HepG2 (cell line): ENCODE measurements at regions not wholly inside any gene's neighbourhood (a gene's known extent, or its start where the extent isn't known, plus 50 kb on each side); places are given as distances from the start of the nearest gene placed in this dataset.

Experiments used
- ADNP ChIP-seq: sonication (generic); formaldehyde crosslinking; IDR thresholded peaks from 2 replicates; pipeline ENCODE4 v1.4.0; 2020; ENCODE audit warnings: missing genetic modification reagents
- ATRX ChIP-seq: sonication (generic); formaldehyde crosslinking; IDR thresholded peaks from 2 replicates; pipeline ENCODE4 v1.4.0; 2020; ENCODE audit warnings: missing genetic modification reagents, borderline replicate concordance
- BCL6 ChIP-seq: IDR thresholded peaks from 2 replicates; pipeline ENCODE4 v1.6.1; 2016; ENCODE audit warnings: missing genetic modification reagents, missing compliant biosample characterization
- CAMTA2 ChIP-seq: sonication (generic); formaldehyde crosslinking; IDR thresholded peaks from 2 replicates; pipeline ENCODE4 v1.4.0; 2020; ENCODE audit warnings: mild to moderate bottlenecking, missing genetic modification reagents, borderline replicate concordance
- CC2D1A ChIP-seq: sonication (generic); formaldehyde crosslinking; IDR thresholded peaks from 2 replicates; pipeline ENCODE4 v1.8.1; 2023; ENCODE audit warnings: mild to moderate bottlenecking, missing genetic modification reagents
- CCAR2 ChIP-seq: fragments of 200-400 bp; formaldehyde crosslinking; optimal IDR thresholded peaks from 2 replicates; pipeline ENCODE3; 2018; ENCODE audit warnings: low read depth, mild to moderate bottlenecking, low read length, moderate library complexity
- CHCHD3 ChIP-seq: sonication (generic); formaldehyde crosslinking; IDR thresholded peaks from 2 replicates; pipeline ENCODE4 v1.8.0; 2022; ENCODE audit warnings: mild to moderate bottlenecking, missing genetic modification reagents, moderate library complexity
- ETV5 ChIP-seq: IDR thresholded peaks from 2 replicates; pipeline ENCODE4 v1.6.1; 2018; ENCODE audit warnings: missing biosample characterization, missing genetic modification reagents, inconsistent platforms, borderline replicate concordance
- HDAC6 ChIP-seq: fragments of 200-600 bp; sonication (generic); IDR thresholded peaks from 2 replicates; pipeline ENCODE4 v1.7.0; 2017; ENCODE audit warnings: mild to moderate bottlenecking, antibody characterized with exemption, low read length, low read depth
- HOXA5 ChIP-seq: sonication (generic); formaldehyde crosslinking; IDR thresholded peaks from 2 replicates; pipeline ENCODE4 v1.4.0; 2020; ENCODE audit warnings: missing genetic modification reagents
- MIER2 ChIP-seq: IDR thresholded peaks from 2 replicates; pipeline ENCODE4 v1.6.1; 2016; ENCODE audit warnings: missing biosample characterization, missing genetic modification reagents
- POLR2AphosphoS2 ChIP-seq: IDR thresholded peaks from 2 replicates; pipeline ENCODE4 v1.6.1; 2011; ENCODE audit warnings: low read depth, low read length, improper control_type of control experiment
- RFX3 ChIP-seq: IDR thresholded peaks from 2 replicates; pipeline ENCODE4 v1.6.1; 2016; ENCODE audit warnings: missing biosample characterization, missing genetic modification reagents
- THYN1 ChIP-seq: sonication (generic); formaldehyde crosslinking; IDR thresholded peaks from 2 replicates; pipeline ENCODE4 v1.8.1; 2023; ENCODE audit warnings: low read depth, mild to moderate bottlenecking, moderate library complexity, missing genetic modification reagents, borderline replicate concordance
- ZNF251 ChIP-seq: sonication (generic); formaldehyde crosslinking; IDR thresholded peaks from 2 replicates; pipeline ENCODE4 v1.9.0; 2021; ENCODE audit warnings: mild to moderate bottlenecking, missing genetic modification reagents
- ZNF282 ChIP-seq: fragments of 450-650 bp; IDR thresholded peaks from 2 replicates; pipeline ENCODE4 v1.6.1; 2018; ENCODE audit not compliant: partially characterized antibody
- ZNF570 ChIP-seq: sonication (generic); formaldehyde crosslinking; IDR thresholded peaks from 2 replicates; pipeline ENCODE4 v1.4.0; 2020; ENCODE audit warnings: mild to moderate bottlenecking, missing genetic modification reagents, borderline replicate concordance
- ZNF614 ChIP-seq: IDR thresholded peaks from 2 replicates; pipeline ENCODE4 v1.6.1; 2018; ENCODE audit warnings: missing biosample characterization, missing genetic modification reagents, inconsistent platforms, borderline replicate concordance
- ZNF660 ChIP-seq: sonication (generic); formaldehyde crosslinking; IDR thresholded peaks from 2 replicates; pipeline ENCODE4 v1.5.1; 2020; ENCODE audit warnings: mild to moderate bottlenecking, low read depth, missing genetic modification reagents, borderline replicate concordance
- ZNF703 ChIP-seq: sonication (generic); formaldehyde crosslinking; IDR thresholded peaks from 2 replicates; pipeline ENCODE4 v1.5.1; 2020; ENCODE audit warnings: missing genetic modification reagents, mild to moderate bottlenecking, moderate library complexity, borderline replicate concordance
- ZNF790 ChIP-seq: sonication (generic); formaldehyde crosslinking; IDR thresholded peaks from 2 replicates; pipeline ENCODE4 v1.8.0; 2022; ENCODE audit warnings: missing genetic modification reagents, mild to moderate bottlenecking, borderline replicate concordance
- TF ChIP-seq, protein P1 (sequence below), 2 experiments: IDR thresholded peaks; 2 replicates each; pipeline ENCODE4 v1.6.1; 2011 to 2012; ENCODE audit warnings: low read length in 2 of 2, borderline replicate concordance in 1 of 2, low read depth in 1 of 2, mild to moderate bottlenecking in 1 of 2, moderate library complexity in 1 of 2
- TF ChIP-seq, protein P2 (sequence below): sonication (generic); formaldehyde crosslinking; IDR thresholded peaks from 2 replicates; pipeline ENCODE4 v1.4.0; 2020; ENCODE audit warnings: mild to moderate bottlenecking, missing genetic modification reagents
- TF ChIP-seq, protein P3 (sequence below): sonication (generic); formaldehyde crosslinking; IDR thresholded peaks from 2 replicates; pipeline ENCODE4 v1.8.0; 2022; ENCODE audit warnings: mild to moderate bottlenecking, missing genetic modification reagents, moderate library complexity
- TF ChIP-seq, protein P4 (sequence below): sonication (generic); formaldehyde crosslinking; IDR thresholded peaks from 2 replicates; pipeline ENCODE4 v1.4.0; 2020; ENCODE audit warnings: missing genetic modification reagents, borderline replicate concordance

DNA sequence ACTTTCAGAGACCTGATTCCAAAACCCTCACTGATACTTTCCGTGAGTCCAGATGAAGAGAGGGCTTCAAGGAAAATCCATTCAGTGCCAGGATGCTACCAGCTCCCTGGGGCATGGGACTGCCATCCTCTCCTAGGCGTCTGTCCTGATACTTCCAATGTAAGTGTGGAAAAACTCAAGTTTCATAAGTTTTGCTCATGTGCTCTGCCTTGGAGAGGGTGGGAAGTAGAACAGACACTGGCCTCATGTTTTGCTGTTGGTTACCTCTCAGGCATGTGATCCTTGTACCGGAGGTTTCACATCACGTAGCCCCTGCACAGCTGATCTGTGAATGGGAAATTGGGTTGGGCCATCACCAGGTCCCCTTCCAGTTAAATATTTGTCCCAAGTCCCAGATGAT, 517.1 kb downstream of the RPS24 start (continued):
- TF ChIP-seq, protein P1, sequence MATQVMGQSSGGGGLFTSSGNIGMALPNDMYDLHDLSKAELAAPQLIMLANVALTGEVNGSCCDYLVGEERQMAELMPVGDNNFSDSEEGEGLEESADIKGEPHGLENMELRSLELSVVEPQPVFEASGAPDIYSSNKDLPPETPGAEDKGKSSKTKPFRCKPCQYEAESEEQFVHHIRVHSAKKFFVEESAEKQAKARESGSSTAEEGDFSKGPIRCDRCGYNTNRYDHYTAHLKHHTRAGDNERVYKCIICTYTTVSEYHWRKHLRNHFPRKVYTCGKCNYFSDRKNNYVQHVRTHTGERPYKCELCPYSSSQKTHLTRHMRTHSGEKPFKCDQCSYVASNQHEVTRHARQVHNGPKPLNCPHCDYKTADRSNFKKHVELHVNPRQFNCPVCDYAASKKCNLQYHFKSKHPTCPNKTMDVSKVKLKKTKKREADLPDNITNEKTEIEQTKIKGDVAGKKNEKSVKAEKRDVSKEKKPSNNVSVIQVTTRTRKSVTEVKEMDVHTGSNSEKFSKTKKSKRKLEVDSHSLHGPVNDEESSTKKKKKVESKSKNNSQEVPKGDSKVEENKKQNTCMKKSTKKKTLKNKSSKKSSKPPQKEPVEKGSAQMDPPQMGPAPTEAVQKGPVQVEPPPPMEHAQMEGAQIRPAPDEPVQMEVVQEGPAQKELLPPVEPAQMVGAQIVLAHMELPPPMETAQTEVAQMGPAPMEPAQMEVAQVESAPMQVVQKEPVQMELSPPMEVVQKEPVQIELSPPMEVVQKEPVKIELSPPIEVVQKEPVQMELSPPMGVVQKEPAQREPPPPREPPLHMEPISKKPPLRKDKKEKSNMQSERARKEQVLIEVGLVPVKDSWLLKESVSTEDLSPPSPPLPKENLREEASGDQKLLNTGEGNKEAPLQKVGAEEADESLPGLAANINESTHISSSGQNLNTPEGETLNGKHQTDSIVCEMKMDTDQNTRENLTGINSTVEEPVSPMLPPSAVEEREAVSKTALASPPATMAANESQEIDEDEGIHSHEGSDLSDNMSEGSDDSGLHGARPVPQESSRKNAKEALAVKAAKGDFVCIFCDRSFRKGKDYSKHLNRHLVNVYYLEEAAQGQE (IDR thresholded peaks at IDR 0.05; ENCODE audit: borderline replicate concordance in 1 of 2, low read depth in 1 of 2, low read length in 2 of 2) = no peak
- TF ChIP-seq POLR2AphosphoS2 (no peak), HOXA5 (CRISPR knock-in tag) (peak; percentile 66; the same call in 1 of the 2 replicates), CC2D1A (no peak), ZNF660 (CRISPR knock-in tag) (no peak), BCL6 (peak; percentile 65), CAMTA2 (CRISPR knock-in tag) (no peak), ZNF282 (no peak), CHCHD3 (CRISPR knock-in tag) (no peak), ZNF251 (CRISPR knock-in tag) (no peak), ZNF570 (no peak), ZNF790 (CRISPR knock-in tag) (peak; percentile 28; the same call in 1 of the 2 replicates), ETV5 (CRISPR knock-in tag) (peak; percentile 99), ADNP (no peak), MIER2 (CRISPR knock-in tag) (0 out of 2 replicates have a peak, but pooled peaks have one; percentile 47), HDAC6 (no peak), ATRX (no peak), ZNF614 (peak; percentile 60; the same call in 1 of the 2 replicates), CCAR2 (no peak), THYN1 (CRISPR knock-in tag) (no peak), ZNF703 (CRISPR knock-in tag) (no peak), RFX3 (CRISPR knock-in tag) (no peak)
- TF ChIP-seq, protein P2, sequence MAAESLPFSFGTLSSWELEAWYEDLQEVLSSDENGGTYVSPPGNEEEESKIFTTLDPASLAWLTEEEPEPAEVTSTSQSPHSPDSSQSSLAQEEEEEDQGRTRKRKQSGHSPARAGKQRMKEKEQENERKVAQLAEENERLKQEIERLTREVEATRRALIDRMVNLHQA (CRISPR knock-in tag) = no peak
- TF ChIP-seq, protein P3, sequence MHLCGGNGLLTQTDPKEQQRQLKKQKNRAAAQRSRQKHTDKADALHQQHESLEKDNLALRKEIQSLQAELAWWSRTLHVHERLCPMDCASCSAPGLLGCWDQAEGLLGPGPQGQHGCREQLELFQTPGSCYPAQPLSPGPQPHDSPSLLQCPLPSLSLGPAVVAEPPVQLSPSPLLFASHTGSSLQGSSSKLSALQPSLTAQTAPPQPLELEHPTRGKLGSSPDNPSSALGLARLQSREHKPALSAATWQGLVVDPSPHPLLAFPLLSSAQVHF = peak; percentile 77; the same call in 1 of the 2 replicates
- TF ChIP-seq, protein P4, sequence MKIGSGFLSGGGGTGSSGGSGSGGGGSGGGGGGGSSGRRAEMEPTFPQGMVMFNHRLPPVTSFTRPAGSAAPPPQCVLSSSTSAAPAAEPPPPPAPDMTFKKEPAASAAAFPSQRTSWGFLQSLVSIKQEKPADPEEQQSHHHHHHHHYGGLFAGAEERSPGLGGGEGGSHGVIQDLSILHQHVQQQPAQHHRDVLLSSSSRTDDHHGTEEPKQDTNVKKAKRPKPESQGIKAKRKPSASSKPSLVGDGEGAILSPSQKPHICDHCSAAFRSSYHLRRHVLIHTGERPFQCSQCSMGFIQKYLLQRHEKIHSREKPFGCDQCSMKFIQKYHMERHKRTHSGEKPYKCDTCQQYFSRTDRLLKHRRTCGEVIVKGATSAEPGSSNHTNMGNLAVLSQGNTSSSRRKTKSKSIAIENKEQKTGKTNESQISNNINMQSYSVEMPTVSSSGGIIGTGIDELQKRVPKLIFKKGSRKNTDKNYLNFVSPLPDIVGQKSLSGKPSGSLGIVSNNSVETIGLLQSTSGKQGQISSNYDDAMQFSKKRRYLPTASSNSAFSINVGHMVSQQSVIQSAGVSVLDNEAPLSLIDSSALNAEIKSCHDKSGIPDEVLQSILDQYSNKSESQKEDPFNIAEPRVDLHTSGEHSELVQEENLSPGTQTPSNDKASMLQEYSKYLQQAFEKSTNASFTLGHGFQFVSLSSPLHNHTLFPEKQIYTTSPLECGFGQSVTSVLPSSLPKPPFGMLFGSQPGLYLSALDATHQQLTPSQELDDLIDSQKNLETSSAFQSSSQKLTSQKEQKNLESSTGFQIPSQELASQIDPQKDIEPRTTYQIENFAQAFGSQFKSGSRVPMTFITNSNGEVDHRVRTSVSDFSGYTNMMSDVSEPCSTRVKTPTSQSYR (CRISPR knock-in tag) = no peak
